Chondrocyte (in vitro differentiated cells): ENCODE measurements at regions not wholly inside any gene's neighbourhood (a gene's known extent, or its start where the extent isn't known, plus 50 kb on each side); places are given as distances from the start of the nearest gene placed in this dataset.
"Not testable (repeated sequence)": the region's sequence is repeated elsewhere in the genome, so short reads cannot be mapped to it uniquely, and the experiment has no call there.

ENCODE experiments used
- DNase-seq: peaks from one replicate; pipeline ENCODE4 v3.0.0; 2021; ENCODE audit warnings: mixed read lengths, low spot score
- H3K27ac Mint-ChIP-seq: one replicate; pipeline ENCODE4 v1.8.0; 2021; ENCODE audit warnings: mild to moderate bottlenecking, moderate library complexity, mixed read lengths; ENCODE audit not compliant: unreplicated experiment
- H3K27me3 Mint-ChIP-seq: 2 replicates; pipeline ENCODE4 v1.8.0; 2021; ENCODE audit warnings: low read depth, mixed read lengths
- H3K36me3 Mint-ChIP-seq: 2 replicates; pipeline ENCODE4 v1.8.0; 2021; ENCODE audit warnings: low read depth, mixed read lengths
- H3K4me1 Mint-ChIP-seq: 2 replicates; pipeline ENCODE4 v1.8.0; 2021; ENCODE audit warnings: low read depth, mild to moderate bottlenecking, mixed read lengths
- H3K4me3 Mint-ChIP-seq: one replicate; pipeline ENCODE4 v1.8.0; 2021; ENCODE audit warnings: mild to moderate bottlenecking, moderate library complexity, mixed read lengths; ENCODE audit not compliant: unreplicated experiment
- H3K9me3 Mint-ChIP-seq: 2 replicates; pipeline ENCODE4 v1.8.0; 2021; ENCODE audit warnings: low read depth, mixed read lengths
- CTCF ChIP-seq: fragments of 200-600 bp; sonication (generic); IDR thresholded peaks from 2 replicates; pipeline ENCODE4 v1.5.0; 2021; ENCODE audit warnings: antibody characterized with exemption, mild to moderate bottlenecking, moderate library complexity

- Mint-ChIP-seq H3K27me3 (no peaks in the 10 kb centered on the region), H3K4me1 (no peaks in the 10 kb centered on the region), H3K9me3 (no peaks in the 10 kb centered on the region), H3K27ac (no peak overlapping the region), H3K36me3 (no peaks in the 10 kb centered on the region), H3K4me3 (no peak overlapping the region)
- no peak for TF ChIP-seq CTCF
- no peak for DNase-seq
Observed at GRCh38 chr9:29174136-29174535, 1600.9 kb upstream of the C9orf72 start.

- Mint-ChIP-seq H3K4me1 (no peaks in the 10 kb centered on the region), H3K9me3 (no peaks in the 10 kb centered on the region), H3K27me3 (no peaks in the 10 kb centered on the region), H3K36me3 (no peaks in the 10 kb centered on the region), H3K27ac (no peak overlapping the region), H3K4me3 (no peak overlapping the region)
- TF ChIP-seq CTCF, result no peak
- DNase-seq, result no peak
Observed at GRCh38 chr9:29176231-29176630, 1603.0 kb upstream of the C9orf72 start.

- no peak for TF ChIP-seq CTCF
- Mint-ChIP-seq H3K9me3 (no peaks in the 10 kb centered on the region), H3K4me1 (no peaks in the 10 kb centered on the region), H3K27ac (no peak overlapping the region), H3K4me3 (no peak overlapping the region), H3K36me3 (no peaks in the 10 kb centered on the region), H3K27me3 (no peaks in the 10 kb centered on the region)
- DNase-seq, result no peak
Observed at GRCh38 chr9:29176786-29177185, 1603.5 kb upstream of the C9orf72 start.

GRCh38 chr9:29183971-29184370 lies 1610.7 kb upstream of the C9orf72 start:
- DNase-seq, result no peak
- Mint-ChIP-seq H3K4me3 (no peak overlapping the region), H3K4me1 (no peaks in the 10 kb centered on the region), H3K36me3 (no peaks in the 10 kb centered on the region), H3K27ac (no peak overlapping the region), H3K9me3 (no peaks in the 10 kb centered on the region), H3K27me3 (no peaks in the 10 kb centered on the region)
- TF ChIP-seq CTCF, result no peak

- not testable (repeated sequence) for H3K27me3 Mint-ChIP-seq, H3K9me3 Mint-ChIP-seq, H3K36me3 Mint-ChIP-seq, H3K4me1 Mint-ChIP-seq, DNase-seq, H3K27ac Mint-ChIP-seq, H3K4me3 Mint-ChIP-seq
Observed at GRCh38 chr9:29188771-29189170, 1615.5 kb upstream of the C9orf72 start.

GRCh38 chr9:29189221-29189620 lies 1615.9 kb upstream of the C9orf72 start:
- H3K4me3 Mint-ChIP-seq, H3K9me3 Mint-ChIP-seq, DNase-seq, H3K27ac Mint-ChIP-seq, H3K4me1 Mint-ChIP-seq, H3K36me3 Mint-ChIP-seq, H3K27me3 Mint-ChIP-seq: not testable (repeated sequence)
